SK-N-SH (cell line): ENCODE measurements at regions not wholly inside any gene's neighbourhood (a gene's known extent, or its start where the extent isn't known, plus 50 kb on each side); places are given as distances from the start of the nearest gene placed in this dataset.

Experiments used
- CTCF ChIA-PET: fragments of 300-600, 350-600 bp; formaldehyde crosslinking; extraction: SDS; loops from one replicate; lab custom pipeline; 2021; lab: Yijun Ruan, JAX
- POLR2A ChIA-PET: fragments of 350-600 bp; sonication (Branson Sonifier 250); formaldehyde crosslinking; extraction: SDS; loops from one replicate; lab custom pipeline; 2020; ENCODE audit warnings: antibody characterized with exemption, inconsistent platforms; lab: Yijun Ruan, JAX
- DNase-seq: peaks from one replicate; pipeline ENCODE4 v3.0.0; 2012
- H2AFZ ChIP-seq: fragments of 200-600 bp; sonication (generic); 2 replicates; pipeline ENCODE4 v1.8.1; 2016; ENCODE audit warnings: antibody characterized with exemption, mild to moderate bottlenecking, low read depth
- H3F3A ChIP-seq: fragments of 200-600 bp; sonication (generic); replicated peaks from 2 replicates; pipeline ENCODE3; 2016; ENCODE audit warnings: antibody characterized with exemption, mild to moderate bottlenecking; ENCODE audit not compliant: insufficient read depth
- H3K27ac ChIP-seq, 2 experiments: fragments of 200-500 bp in 1 of 2; fragments of 200-600 bp in 1 of 2; sonication (Bioruptor generic) in 1 of 2; sonication (generic), shearing (Covaris generic) in 1 of 2; 2 replicates each; pipeline versions ENCODE4 v1.5.1 to v1.6.1; 2014 to 2016; ENCODE audit warnings: low read depth in 2 of 2, inconsistent platforms in 1 of 2, low read length in 1 of 2, mild to moderate bottlenecking in 1 of 2, mixed read lengths in 1 of 2
- H3K27me3 ChIP-seq: fragments of 200-600 bp; sonication (generic), shearing (Covaris generic); 2 replicates; pipeline ENCODE4 v1.6.1; 2016; ENCODE audit warnings: mixed run types; ENCODE audit not compliant: insufficient read depth
- H3K36me3 ChIP-seq, 2 experiments: fragments of 200-500 bp in 1 of 2; fragments of 200-600 bp in 1 of 2; sonication (Bioruptor generic) in 1 of 2; sonication (generic) in 1 of 2; replicated peaks in 1 of 2; 2 replicates each; pipeline versions ENCODE3 to v1.5.1; 2014 to 2016; ENCODE audit warnings: low read length in 1 of 2, mild to moderate bottlenecking in 1 of 2; ENCODE audit not compliant: insufficient read depth in 2 of 2, control insufficient read depth in 1 of 2
- H3K4me1 ChIP-seq, 2 experiments: fragments of 200-500 bp in 1 of 2; fragments of 200-600 bp in 1 of 2; sonication (Bioruptor generic) in 1 of 2; sonication (generic), shearing (Covaris generic) in 1 of 2; 2 replicates each; pipeline versions ENCODE4 v1.5.1 to v1.6.1; 2014 to 2016; ENCODE audit warnings: low read depth in 1 of 2, low read length in 1 of 2, mixed run types in 1 of 2; ENCODE audit not compliant: insufficient read depth in 2 of 2, control insufficient read depth in 1 of 2
- H3K4me2 ChIP-seq: fragments of 200-600 bp; sonication (generic), shearing (Covaris generic); 2 replicates; pipeline ENCODE4 v1.6.1; 2017; ENCODE audit warnings: mixed run types
- H3K4me3 ChIP-seq, 2 experiments: fragments of 200-500 bp in 1 of 2; fragments of 200-600 bp in 1 of 2; sonication (Bioruptor generic) in 1 of 2; sonication (generic), shearing (Covaris generic) in 1 of 2; 2 replicates each; pipeline versions ENCODE4 v1.5.1 to v1.8.1; 2014 to 2016; ENCODE audit warnings: low read depth in 2 of 2, inconsistent platforms in 1 of 2, low read length in 1 of 2, mild to moderate bottlenecking in 1 of 2, mixed read lengths in 1 of 2, moderate library complexity in 1 of 2
- H3K79me2 ChIP-seq: fragments of 200-600 bp; sonication (generic); 2 replicates; pipeline ENCODE4 v1.8.1; 2017; ENCODE audit warnings: mild to moderate bottlenecking; ENCODE audit not compliant: insufficient read depth
- H3K9ac ChIP-seq: fragments of 200-600 bp; sonication (generic); 2 replicates; pipeline ENCODE4 v1.6.1; 2017; ENCODE audit warnings: mixed run types
- H3K9me2 ChIP-seq: fragments of 200-600 bp; sonication (generic); 2 replicates; pipeline ENCODE4 v1.6.1; 2017; ENCODE audit warnings: mixed run types
- H3K9me3 ChIP-seq: fragments of 200-600 bp; sonication (generic); 2 replicates; pipeline ENCODE4 v1.6.1; 2017; ENCODE audit warnings: mixed run types, mild to moderate bottlenecking, moderate library complexity
- H4K20me1 ChIP-seq: fragments of 200-600 bp; sonication (generic); 2 replicates; pipeline ENCODE4 v1.6.1; 2017; ENCODE audit warnings: mild to moderate bottlenecking, mixed run types; ENCODE audit not compliant: insufficient read depth
- ELF1 ChIP-seq: IDR thresholded peaks from 2 replicates; pipeline ENCODE4 v1.4.0; 2012
- EP300 ChIP-seq, 2 experiments: IDR thresholded peaks; 2 replicates each; pipeline versions ENCODE4 v1.4.0 to v1.6.1; 2012; ENCODE audit warnings: borderline replicate concordance in 1 of 2, low read depth in 1 of 2, low read length in 1 of 2
- EZH2phosphoT487 ChIP-seq: fragments of 200-600 bp; sonication (generic); IDR thresholded peaks from 2 replicates; pipeline ENCODE4 v1.6.1; 2017; ENCODE audit warnings: low read depth, mixed run types, mild to moderate bottlenecking, antibody characterized with exemption, moderate library complexity, borderline replicate concordance
- MAX ChIP-seq: IDR thresholded peaks from 2 replicates; pipeline ENCODE4 v1.4.0; 2012; ENCODE audit warnings: low read depth
- MXI1 ChIP-seq: IDR thresholded peaks from 2 replicates; pipeline ENCODE4 v1.6.1; 2012; ENCODE audit warnings: mild to moderate bottlenecking, low read depth, low read length, improper control_type of control experiment
- NRF1 ChIP-seq: IDR thresholded peaks from 2 replicates; pipeline ENCODE4 v1.6.1; 2012; ENCODE audit warnings: low read depth, mild to moderate bottlenecking, low read length
- POLR2AphosphoS5 ChIP-seq: IDR thresholded peaks from 2 replicates; pipeline ENCODE4 v1.6.1; 2012; ENCODE audit warnings: low read depth, low read length
- RAD21 ChIP-seq: IDR thresholded peaks from 2 replicates; pipeline ENCODE4 v1.6.1; 2012; ENCODE audit warnings: mild to moderate bottlenecking, low read length
- RCOR1 ChIP-seq: fragments of 150-350 bp; IDR thresholded peaks from 2 replicates; pipeline ENCODE4 v1.6.1; 2017; ENCODE audit warnings: antibody characterized with exemption, low read length
- RXRA ChIP-seq: IDR thresholded peaks from 2 replicates; pipeline ENCODE4 v1.4.0; 2012; ENCODE audit warnings: low read depth, mild to moderate bottlenecking, borderline replicate concordance
- SMC3 ChIP-seq: IDR thresholded peaks from 2 replicates; pipeline ENCODE4 v1.6.1; 2012; ENCODE audit warnings: low read depth, low read length, improper control_type of control experiment
- TAF1 ChIP-seq: IDR thresholded peaks from 2 replicates; pipeline ENCODE4 v1.6.1; 2012; ENCODE audit warnings: low read depth, mild to moderate bottlenecking, low read length, moderate library complexity, borderline replicate concordance
- TCF12 ChIP-seq: IDR thresholded peaks from 2 replicates; pipeline ENCODE4 v1.4.0; 2012
- USF2 ChIP-seq: fragments of 150-350 bp; IDR thresholded peaks from 2 replicates; pipeline ENCODE4 v1.6.1; 2017; ENCODE audit warnings: antibody characterized with exemption, low read length, low read depth, borderline replicate concordance
- YY1 ChIP-seq: IDR thresholded peaks from 2 replicates; pipeline ENCODE4 v1.4.0; 2012; ENCODE audit warnings: low read depth, mild to moderate bottlenecking
- WGBS: methylation state at CpG from one replicate; pipeline ENCODE4 v1.1.6; 2017; ENCODE audit warnings: low lambda C conversion rate; 5-methylcytosine and 5-hydroxymethylcytosine counted together
- TF ChIP-seq, protein P1 (sequence below): fragments of 200-600 bp; sonication (generic); IDR thresholded peaks from 2 replicates; pipeline ENCODE4 v1.6.1; 2017; ENCODE audit warnings: antibody characterized with exemption, mild to moderate bottlenecking, moderate library complexity
- TF ChIP-seq, protein P2 (sequence below): fragments of 150-350 bp; IDR thresholded peaks from 2 replicates; pipeline ENCODE4 v1.6.1; 2016; ENCODE audit warnings: mild to moderate bottlenecking, low read depth, low read length
- TF ChIP-seq, protein P3 (sequence below): IDR thresholded peaks from 2 replicates; pipeline ENCODE4 v1.4.0; 2012; ENCODE audit warnings: low read depth, borderline replicate concordance

DNA sequence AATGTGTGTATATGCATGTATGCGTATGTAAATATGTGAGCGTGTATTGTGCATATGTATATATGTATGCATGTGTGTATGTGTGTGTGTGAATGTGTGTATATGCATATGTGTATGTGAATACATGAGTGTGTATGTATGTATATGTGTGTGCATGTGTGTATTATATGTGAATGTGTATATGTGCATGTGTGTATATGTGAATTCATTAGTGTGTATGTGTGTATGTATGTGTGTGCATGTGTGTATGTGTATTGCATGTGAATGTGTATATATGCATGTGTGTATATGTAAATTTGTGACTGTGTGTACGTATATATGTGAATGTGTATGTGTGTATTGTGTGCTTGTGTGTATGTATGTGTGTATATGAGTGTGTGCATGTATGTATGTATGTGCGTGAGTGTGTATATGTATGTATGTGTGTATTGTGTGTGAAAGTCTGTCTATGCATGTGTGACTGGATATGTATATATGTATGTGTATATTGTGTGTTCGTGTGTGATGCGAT, 455.9 kb downstream of the TYW1 start:
- H3K4me2 ChIP-seq = no peak overlapping the region
- no peak for DNase-seq
- no peaks in the 10 kb centered on the region for H4K20me1 ChIP-seq
- ChIA-PET POLR2A (no interaction called here), CTCF (interaction anchor here (1.5 kb wide), 1 partner anchor 13 kb away, joined by 4 read pairs; no protein-coding TSS in a partner anchor)
- H3K9me2 ChIP-seq = no peaks in the 10 kb centered on the region
- WGBS = 73% methylated on average over 6 of the region's 6 CpGs
- H2AFZ ChIP-seq = no peak overlapping the region
- H3K36me3 ChIP-seq = no peaks in the 10 kb centered on the region
- no peaks in the 10 kb centered on the region for H3K27me3 ChIP-seq
- H3K79me2 ChIP-seq = no peaks in the 10 kb centered on the region
- no peak overlapping the region for H3K4me3 ChIP-seq
- peaks cover 0 to 9% of the 10 kb centered on the region in 2 experiments; a peak in 1 of 4 replicates for H3K4me1 ChIP-seq
- no peak overlapping the region for H3K9ac ChIP-seq
- no peak for TF ChIP-seq TCF12
- no peak for TF ChIP-seq RAD21
- no peak for TF ChIP-seq TAF1
- no peak for TF ChIP-seq RXRA
- TF ChIP-seq NRF1 = no peak
- TF ChIP-seq, protein P1, sequence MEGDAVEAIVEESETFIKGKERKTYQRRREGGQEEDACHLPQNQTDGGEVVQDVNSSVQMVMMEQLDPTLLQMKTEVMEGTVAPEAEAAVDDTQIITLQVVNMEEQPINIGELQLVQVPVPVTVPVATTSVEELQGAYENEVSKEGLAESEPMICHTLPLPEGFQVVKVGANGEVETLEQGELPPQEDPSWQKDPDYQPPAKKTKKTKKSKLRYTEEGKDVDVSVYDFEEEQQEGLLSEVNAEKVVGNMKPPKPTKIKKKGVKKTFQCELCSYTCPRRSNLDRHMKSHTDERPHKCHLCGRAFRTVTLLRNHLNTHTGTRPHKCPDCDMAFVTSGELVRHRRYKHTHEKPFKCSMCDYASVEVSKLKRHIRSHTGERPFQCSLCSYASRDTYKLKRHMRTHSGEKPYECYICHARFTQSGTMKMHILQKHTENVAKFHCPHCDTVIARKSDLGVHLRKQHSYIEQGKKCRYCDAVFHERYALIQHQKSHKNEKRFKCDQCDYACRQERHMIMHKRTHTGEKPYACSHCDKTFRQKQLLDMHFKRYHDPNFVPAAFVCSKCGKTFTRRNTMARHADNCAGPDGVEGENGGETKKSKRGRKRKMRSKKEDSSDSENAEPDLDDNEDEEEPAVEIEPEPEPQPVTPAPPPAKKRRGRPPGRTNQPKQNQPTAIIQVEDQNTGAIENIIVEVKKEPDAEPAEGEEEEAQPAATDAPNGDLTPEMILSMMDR = no peak
- no peak for TF ChIP-seq EP300 (IDR thresholded peaks at IDR 0.05; ENCODE audit: borderline replicate concordance in 1 of 2, low read depth in 1 of 2, low read length in 1 of 2)
- TF ChIP-seq YY1 = no peak
- TF ChIP-seq ELF1 = no peak
- no peak for TF ChIP-seq USF2
- TF ChIP-seq SMC3 = no peak
- TF ChIP-seq, protein P2, sequence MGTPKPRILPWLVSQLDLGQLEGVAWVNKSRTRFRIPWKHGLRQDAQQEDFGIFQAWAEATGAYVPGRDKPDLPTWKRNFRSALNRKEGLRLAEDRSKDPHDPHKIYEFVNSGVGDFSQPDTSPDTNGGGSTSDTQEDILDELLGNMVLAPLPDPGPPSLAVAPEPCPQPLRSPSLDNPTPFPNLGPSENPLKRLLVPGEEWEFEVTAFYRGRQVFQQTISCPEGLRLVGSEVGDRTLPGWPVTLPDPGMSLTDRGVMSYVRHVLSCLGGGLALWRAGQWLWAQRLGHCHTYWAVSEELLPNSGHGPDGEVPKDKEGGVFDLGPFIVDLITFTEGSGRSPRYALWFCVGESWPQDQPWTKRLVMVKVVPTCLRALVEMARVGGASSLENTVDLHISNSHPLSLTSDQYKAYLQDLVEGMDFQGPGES = no peak
- no peak for TF ChIP-seq MAX
- no peak for TF ChIP-seq RCOR1
- no peak for TF ChIP-seq EZH2phosphoT487
- TF ChIP-seq, protein P3, sequence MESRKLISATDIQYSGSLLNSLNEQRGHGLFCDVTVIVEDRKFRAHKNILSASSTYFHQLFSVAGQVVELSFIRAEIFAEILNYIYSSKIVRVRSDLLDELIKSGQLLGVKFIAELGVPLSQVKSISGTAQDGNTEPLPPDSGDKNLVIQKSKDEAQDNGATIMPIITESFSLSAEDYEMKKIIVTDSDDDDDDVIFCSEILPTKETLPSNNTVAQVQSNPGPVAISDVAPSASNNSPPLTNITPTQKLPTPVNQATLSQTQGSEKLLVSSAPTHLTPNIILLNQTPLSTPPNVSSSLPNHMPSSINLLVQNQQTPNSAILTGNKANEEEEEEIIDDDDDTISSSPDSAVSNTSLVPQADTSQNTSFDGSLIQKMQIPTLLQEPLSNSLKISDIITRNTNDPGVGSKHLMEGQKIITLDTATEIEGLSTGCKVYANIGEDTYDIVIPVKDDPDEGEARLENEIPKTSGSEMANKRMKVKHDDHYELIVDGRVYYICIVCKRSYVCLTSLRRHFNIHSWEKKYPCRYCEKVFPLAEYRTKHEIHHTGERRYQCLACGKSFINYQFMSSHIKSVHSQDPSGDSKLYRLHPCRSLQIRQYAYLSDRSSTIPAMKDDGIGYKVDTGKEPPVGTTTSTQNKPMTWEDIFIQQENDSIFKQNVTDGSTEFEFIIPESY = no peak
- TF ChIP-seq MXI1 = no peak
- TF ChIP-seq POLR2AphosphoS5 = no peak
- H3K9me3 ChIP-seq = no peaks in the 10 kb centered on the region
- no peak overlapping the region for H3K27ac ChIP-seq
- peaks cover 4% of the 10 kb centered on the region for H3F3A ChIP-seq
